ENCODE measurements at regions not wholly inside any gene's neighbourhood (a gene's known extent, or its start where the extent isn't known, plus 50 kb on each side); places are given as distances from the start of the nearest gene placed in this dataset.

DNA sequence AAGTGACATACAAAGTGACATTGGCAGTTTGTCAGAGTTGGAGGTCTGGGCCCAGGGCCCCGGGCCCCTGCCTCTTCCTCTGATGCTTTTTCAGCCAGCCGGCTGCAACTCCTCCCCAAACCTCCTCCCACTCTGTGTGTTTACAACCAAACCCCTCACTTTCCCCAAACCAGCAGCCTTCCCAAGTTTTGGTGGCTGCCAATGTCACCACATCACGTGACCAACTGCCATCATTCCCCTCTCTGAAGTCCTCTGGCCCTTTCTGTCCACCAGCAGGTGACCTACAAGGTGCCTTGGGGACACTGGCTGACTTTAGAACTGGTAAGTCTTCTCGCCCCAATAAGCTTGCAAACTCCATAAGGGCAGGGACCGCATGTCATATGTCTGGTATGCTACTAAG is 357.7 kb downstream of the BCOR start:
- 88 to 91% methylated on average over 5 of the region's 5 CpGs for WGBS, 2 donors

DNA sequence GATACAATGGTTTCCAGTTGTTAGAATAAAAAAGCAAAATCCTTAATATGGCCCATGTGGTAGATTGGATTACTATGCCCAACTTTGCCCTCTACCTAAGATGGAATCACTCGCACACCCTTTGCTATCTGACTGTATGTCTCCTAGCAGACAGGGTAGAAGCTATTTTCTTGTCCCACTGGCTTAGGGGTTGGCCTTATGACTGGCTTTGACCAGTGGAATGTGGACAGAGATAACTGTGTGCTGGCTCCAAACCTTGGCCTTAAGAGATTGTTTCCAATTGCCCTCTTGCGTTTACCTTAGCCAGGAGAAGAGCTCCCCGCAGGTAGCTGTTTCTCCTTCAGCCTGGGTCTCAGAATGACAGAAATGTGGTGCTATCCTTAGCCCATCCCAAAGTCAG is 355.9 kb downstream of the BCOR start:
- H3K4me3 ChIP-seq, result no peak overlapping the region
- TF ChIP-seq CTCF (IDR thresholded peaks at IDR 0.05), result no peak
- TF ChIP-seq POLR2A (IDR thresholded peaks at IDR 0.05), result no peak
- no peak for TF ChIP-seq POLR2AphosphoS5 (IDR thresholded peaks at IDR 0.05)
- no peak for TF ChIP-seq EP300 (IDR thresholded peaks at IDR 0.05)
- no peaks in the 10 kb centered on the region for H3K27me3 ChIP-seq
- DNase-seq, result no peak
- H3K36me3 ChIP-seq, result no peaks in the 10 kb centered on the region
- H3K27ac ChIP-seq, result no peak overlapping the region
- H3K4me1 ChIP-seq, result no peaks in the 10 kb centered on the region
- no peaks in the 10 kb centered on the region for H3K9me3 ChIP-seq
- 94 to 98% methylated on average over 3 of the region's 3 CpGs for WGBS, 2 donors
- intact Hi-C loops (cut with DNase I), result no loop called here

More for the DNA sequence above, 357.7 kb downstream of the BCOR start:
- intact Hi-C loops (cut with DNase I), result no loop called here
- no peak overlapping the region for H3K4me3 ChIP-seq
- no peaks in the 10 kb centered on the region for H3K27me3 ChIP-seq
- H3K36me3 ChIP-seq, result no peaks in the 10 kb centered on the region
- peaks cover 0 to 16% (median 13%) of the 10 kb centered on the region in 4 donors for H3K4me1 ChIP-seq
- H3K27ac ChIP-seq, result no peak overlapping the region
- no peak for TF ChIP-seq EP300 (IDR thresholded peaks at IDR 0.05)
- TF ChIP-seq POLR2A (IDR thresholded peaks at IDR 0.05), result no peak
- no peak for TF ChIP-seq CTCF (IDR thresholded peaks at IDR 0.05)
- TF ChIP-seq POLR2AphosphoS5 (IDR thresholded peaks at IDR 0.05), result no peak
- H3K9me3 ChIP-seq, result no peaks in the 10 kb centered on the region
- DNase-seq, result no peak

DNA sequence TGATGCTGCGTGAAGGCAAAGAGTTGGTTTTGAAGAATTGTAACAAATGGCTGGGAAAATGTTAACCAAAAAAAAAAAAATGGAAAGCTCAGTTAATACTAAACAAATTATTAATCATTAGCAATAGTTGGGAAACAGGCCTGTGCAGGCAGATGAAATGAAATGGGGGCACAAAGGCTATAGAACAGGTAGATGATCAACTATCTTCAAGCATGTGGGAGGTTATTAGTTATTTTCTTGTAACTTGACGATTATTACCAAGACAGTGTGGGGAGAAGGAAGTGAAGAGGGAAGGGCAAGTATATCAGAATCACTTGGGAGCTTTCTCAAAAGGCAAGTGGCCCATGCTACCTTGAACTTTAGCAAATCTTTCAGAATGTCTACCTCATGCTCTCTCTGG is 351.9 kb downstream of the BCOR start:
- Histone ChIP-seq H3K4me3 (no peak overlapping the region), H3K27me3 (peaks cover 0 to 3% (median 0%) of the 10 kb centered on the region in 3 donors), H3K4me1 (no peaks in the 10 kb centered on the region), H3K27ac (no peak overlapping the region), H3K9me3 (no peaks in the 10 kb centered on the region), H3K36me3 (no peaks in the 10 kb centered on the region)
- WGBS, 2 donors, result 87 to 92% methylated on average over 2 of the region's 2 CpGs
- DNase-seq, result no peak
- no peak for TF ChIP-seq POLR2A (IDR thresholded peaks at IDR 0.05)
- TF ChIP-seq CTCF (IDR thresholded peaks at IDR 0.05), result no peak
- no peak for TF ChIP-seq EP300 (IDR thresholded peaks at IDR 0.05)
- no peak for TF ChIP-seq POLR2AphosphoS5 (IDR thresholded peaks at IDR 0.05)
- intact Hi-C loops (cut with DNase I), result no loop called here

DNA sequence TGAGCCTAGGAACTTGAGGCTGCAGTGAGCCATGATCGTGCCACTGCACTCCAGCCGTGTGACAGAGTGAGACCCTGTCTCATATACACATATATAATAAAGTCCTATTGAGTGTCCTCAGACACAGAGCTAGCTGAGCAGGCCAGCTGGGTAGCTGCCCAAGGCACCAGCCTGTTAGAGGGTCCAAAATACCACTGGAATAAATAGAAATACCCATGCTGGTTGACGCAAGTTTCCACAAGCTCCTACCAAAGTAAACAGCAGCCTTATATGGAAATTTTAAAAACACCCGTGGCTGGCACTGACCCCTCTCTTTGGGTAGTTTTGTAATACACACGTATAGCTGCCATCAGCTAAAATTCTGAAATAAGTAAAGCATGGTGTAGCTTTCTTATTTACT is 348.6 kb downstream of the BCOR start:
- Histone ChIP-seq H3K4me1 (peaks cover 0 to 3% (median 0%) of the 10 kb centered on the region in 4 donors), H3K27ac (no peak overlapping the region), H3K27me3 (peaks cover 0 to 3% (median 0%) of the 10 kb centered on the region in 3 donors), H3K4me3 (no peak overlapping the region), H3K36me3 (no peaks in the 10 kb centered on the region), H3K9me3 (no peaks in the 10 kb centered on the region)
- TF ChIP-seq POLR2A (IDR thresholded peaks at IDR 0.05) (no peak), EP300 (IDR thresholded peaks at IDR 0.05) (peak in 1 of 4 donors; percentile 47)
- 75 to 76% methylated on average over 5 of the region's 5 CpGs for WGBS, 2 donors
- no peak for DNase-seq
- intact Hi-C loops (cut with DNase I), result no loop called here

- Histone ChIP-seq H3K9me3 (no peaks in the 10 kb centered on the region), H3K4me1 (peaks cover 0 to 7% (median under 1%) of the 10 kb centered on the region in 4 donors), H3K27me3 (peaks cover 0 to 3% (median 0%) of the 10 kb centered on the region in 3 donors), H3K36me3 (no peaks in the 10 kb centered on the region), H3K4me3 (no peak overlapping the region), H3K27ac (peak overlapping the region in 1 of 4 donors; percentile 34)
- intact Hi-C loops (cut with DNase I), result no loop called here
- TF ChIP-seq POLR2AphosphoS5 (IDR thresholded peaks at IDR 0.05) (no peak), POLR2A (IDR thresholded peaks at IDR 0.05) (no peak), CTCF (IDR thresholded peaks at IDR 0.05) (no peak), EP300 (IDR thresholded peaks at IDR 0.05) (no peak)
- DNase-seq, result no peak
- 81 to 88% methylated on average over 5 of the region's 5 CpGs for WGBS, 2 donors
These were observed 348.0 kb downstream of the BCOR start for GRCh38 chrX:39749728-39750127.
